ENCODE measurements at regions not wholly inside any gene's neighbourhood (a gene's known extent, or its start where the extent isn't known, plus 50 kb on each side); places are given as distances from the start of the nearest gene placed in this dataset.
A peak's percentile ranks its signal among the peaks of the same experiment; 100 is the strongest.
"Not testable (repeated sequence)": the region's sequence is repeated elsewhere in the genome, so short reads cannot be mapped to it uniquely, and the experiment has no call there.

- not testable (repeated sequence) for H2AK5ac ChIP-seq (ENCODE audit: insufficient read length, low read length); H4K5ac ChIP-seq (ENCODE audit: insufficient read length, low read depth, low read length); H3K9ac ChIP-seq (ENCODE audit: extremely low read depth, insufficient read length, low read length); H3K4me3 Mint-ChIP-seq; H3K23me2 ChIP-seq (ENCODE audit: insufficient read length, low read depth, low read length, poor library complexity, severe bottlenecking); H4K91ac ChIP-seq (ENCODE audit: insufficient read length, low read depth, low read length); H3K36me3 Mint-ChIP-seq (ENCODE audit: insufficient read depth in 1 of 3, low read depth in 3 of 3); H3K4ac ChIP-seq (ENCODE audit: low read depth, low read length); H3K79me1 ChIP-seq (ENCODE audit: insufficient read depth, low read depth, low read length, poor library complexity, severe bottlenecking); H2BK120ac ChIP-seq (ENCODE audit: low read depth, low read length, poor library complexity, severe bottlenecking); H3K27me3 Mint-ChIP-seq (ENCODE audit: low read depth); H3K27ac ChIP-seq (ENCODE audit: insufficient read length, low read depth, low read length); H3K27me3 ChIP-seq (ENCODE audit: insufficient read depth, low read length); DNase-seq; H3T11ph ChIP-seq (ENCODE audit: low read length); H2AFZ ChIP-seq (ENCODE audit: low read length); H3K56ac ChIP-seq (ENCODE audit: insufficient read length, low read depth, low read length); H3K14ac ChIP-seq (ENCODE audit: insufficient read depth, low read length); H3K27ac Mint-ChIP-seq; H3K18ac ChIP-seq (ENCODE audit: insufficient read length, low read depth, low read length); H3K4me1 Mint-ChIP-seq; H3K23ac ChIP-seq (ENCODE audit: insufficient read length, low read depth, low read length); H4K8ac ChIP-seq (replicated peaks; ENCODE audit: insufficient read length, low read depth, low read length); H3K4me2 ChIP-seq (ENCODE audit: insufficient read depth, insufficient read length, low read length); H3K9me3 Mint-ChIP-seq; H2BK12ac ChIP-seq (ENCODE audit: insufficient read length, low read depth, low read length); H3K4me1 ChIP-seq (ENCODE audit: insufficient read depth, low read length); H2BK5ac ChIP-seq (ENCODE audit: insufficient read length, low read length); H3K79me2 ChIP-seq (ENCODE audit: insufficient read depth, low read length); H2BK15ac ChIP-seq (ENCODE audit: low read depth, low read length); H4K20me1 ChIP-seq (ENCODE audit: control insufficient read depth, insufficient read depth, insufficient read length); H2BK20ac ChIP-seq (ENCODE audit: low read depth, low read length, poor library complexity, severe bottlenecking); H3K9me3 ChIP-seq (ENCODE audit: control insufficient read depth, low read depth, low read length)
- WGBS (ENCODE audit: extremely low coverage, insufficient read length, low lambda C conversion rate): no CpG with 5 or more reads among the region's 26 CpGs
These were observed 532.1 kb downstream of the FOXD4L4 start for GRCh38 chr9:66269024-66269423.

- H3K23me2 ChIP-seq (ENCODE audit: insufficient read length, low read depth, low read length, poor library complexity, severe bottlenecking); H2BK15ac ChIP-seq (ENCODE audit: low read depth, low read length); H3K27ac ChIP-seq (ENCODE audit: insufficient read length, low read depth, low read length); H3K4ac ChIP-seq (ENCODE audit: low read depth, low read length); H3K9ac ChIP-seq (ENCODE audit: extremely low read depth, insufficient read length, low read length); H2BK20ac ChIP-seq (ENCODE audit: low read depth, low read length, poor library complexity, severe bottlenecking); H3K56ac ChIP-seq (ENCODE audit: insufficient read length, low read depth, low read length); H3K79me1 ChIP-seq (ENCODE audit: insufficient read depth, low read depth, low read length, poor library complexity, severe bottlenecking); H4K91ac ChIP-seq (ENCODE audit: insufficient read length, low read depth, low read length); H3K79me2 ChIP-seq (ENCODE audit: insufficient read depth, low read length); H3K4me1 Mint-ChIP-seq; H4K5ac ChIP-seq (ENCODE audit: insufficient read length, low read depth, low read length); H4K8ac ChIP-seq (replicated peaks; ENCODE audit: insufficient read length, low read depth, low read length); H2BK5ac ChIP-seq (ENCODE audit: insufficient read length, low read length); H3K4me2 ChIP-seq (ENCODE audit: insufficient read depth, insufficient read length, low read length); H3T11ph ChIP-seq (ENCODE audit: low read length); H2BK120ac ChIP-seq (ENCODE audit: low read depth, low read length, poor library complexity, severe bottlenecking); H3K14ac ChIP-seq (ENCODE audit: insufficient read depth, low read length); H3K4me1 ChIP-seq (ENCODE audit: insufficient read depth, low read length); H3K27me3 Mint-ChIP-seq (ENCODE audit: low read depth); H3K18ac ChIP-seq (ENCODE audit: insufficient read length, low read depth, low read length); H2AFZ ChIP-seq (ENCODE audit: low read length); DNase-seq; H4K20me1 ChIP-seq (ENCODE audit: control insufficient read depth, insufficient read depth, insufficient read length); H2AK5ac ChIP-seq (ENCODE audit: insufficient read length, low read length); H3K23ac ChIP-seq (ENCODE audit: insufficient read length, low read depth, low read length); H3K27ac Mint-ChIP-seq; H3K27me3 ChIP-seq (ENCODE audit: insufficient read depth, low read length); H3K36me3 Mint-ChIP-seq (ENCODE audit: insufficient read depth in 1 of 3, low read depth in 3 of 3); H2BK12ac ChIP-seq (ENCODE audit: insufficient read length, low read depth, low read length); H3K9me3 Mint-ChIP-seq; H3K9me3 ChIP-seq (ENCODE audit: control insufficient read depth, low read depth, low read length): not testable (repeated sequence)
- no CpG with 5 or more reads among the region's 42 CpGs for WGBS (ENCODE audit: extremely low coverage, insufficient read length, low lambda C conversion rate)
- H3K4me3 Mint-ChIP-seq: peak overlapping the region in 1 of 2 experiments; percentile 60; a peak in 1 of 5 replicates
These were observed 532.8 kb downstream of the FOXD4L4 start for GRCh38 chr9:66269783-66270182.

Measured in H9 (cell line).